Hematopoietic multipotent progenitor cell (in vitro differentiated cells): ENCODE measurements at regions not wholly inside any gene's neighbourhood (a gene's known extent, or its start where the extent isn't known, plus 50 kb on each side); places are given as distances from the start of the nearest gene placed in this dataset.
A peak's percentile ranks its signal among the peaks of the same experiment; 100 is the strongest.
"Not testable (repeated sequence)": the region's sequence is repeated elsewhere in the genome, so short reads cannot be mapped to it uniquely, and the experiment has no call there.

Experiments
- DNase-seq, 3 donors: peaks; one replicate each; pipeline ENCODE4 v3.0.0-alpha.2; 2011 to 2015; ENCODE audit warnings: low read depth in 2 of 3, low spot score in 2 of 3

GRCh38 chr7:19549246-19549645, 159.6 kb downstream of the POLR1F start:
- peak in 1 of 3 donors; percentile 31 for DNase-seq

GRCh38 chr7:19537942-19538401, 170.9 kb downstream of the POLR1F start:
- no peak for DNase-seq

GRCh38 chr7:19533266-19533665, 175.6 kb downstream of the POLR1F start:
- no peak for DNase-seq

GRCh38 chr7:19530852-19531251, 178.0 kb downstream of the POLR1F start:
- no peak for DNase-seq

- no peak for DNase-seq
These were observed 178.6 kb downstream of the POLR1F start for GRCh38 chr7:19530261-19530660.

GRCh38 chr7:19526639-19527038, 182.2 kb downstream of the POLR1F start:
- no peak for DNase-seq

GRCh38 chr7:19522486-19522885, 186.4 kb downstream of the POLR1F start:
- no peak for DNase-seq

- DNase-seq, result peak in 1 of 3 donors; percentile 26
These were observed 188.4 kb downstream of the POLR1F start for GRCh38 chr7:19520392-19520791.

- no peak for DNase-seq
These were observed 189.3 kb downstream of the POLR1F start for GRCh38 chr7:19519443-19520021.

- DNase-seq, result not testable (repeated sequence)
These were observed 191.3 kb downstream of the POLR1F start for GRCh38 chr7:19517546-19517945.

GRCh38 chr7:19508821-19509220, 200.0 kb downstream of the POLR1F start:
- DNase-seq, result no peak

- no peak for DNase-seq
These were observed 200.7 kb downstream of the POLR1F start for GRCh38 chr7:19508124-19508523.

GRCh38 chr7:19491821-19492452, 216.9 kb downstream of the POLR1F start:
- peak in 2 of 3 donors; percentile 27 to 51 for DNase-seq

GRCh38 chr7:19491371-19491770, 217.5 kb downstream of the POLR1F start:
- DNase-seq, result no peak

- no peak for DNase-seq
These were observed 219.5 kb downstream of the POLR1F start for GRCh38 chr7:19489162-19489820.

GRCh38 chr7:19488056-19488455, 220.8 kb downstream of the POLR1F start:
- DNase-seq, result no peak

- peak in 1 of 3 donors; percentile 4 for DNase-seq
These were observed 226.2 kb downstream of the POLR1F start for GRCh38 chr7:19482628-19483027.

- no peak for DNase-seq
These were observed 228.5 kb downstream of the POLR1F start for GRCh38 chr7:19480383-19480782.

- DNase-seq, result no peak
These were observed 238.8 kb downstream of the POLR1F start for GRCh38 chr7:19470031-19470430.

GRCh38 chr7:19465861-19466260, 243.0 kb downstream of the POLR1F start:
- DNase-seq, result peak in 2 of 3 donors; percentile 8 to 30

GRCh38 chr7:19464751-19465150, 244.1 kb downstream of the POLR1F start:
- no peak for DNase-seq

GRCh38 chr7:19464241-19464640, 244.6 kb downstream of the POLR1F start:
- no peak for DNase-seq
